ENCODE measurements at regions not wholly inside any gene's neighbourhood (a gene's known extent, or its start where the extent isn't known, plus 50 kb on each side); places are given as distances from the start of the nearest gene placed in this dataset.

- no peak for TF ChIP-seq CTCF (IDR thresholded peaks at IDR 0.05; ENCODE audit: insufficient read depth, low read depth, low read length)
- no peak for TF ChIP-seq EZH2 (IDR thresholded peaks at IDR 0.05; ENCODE audit: insufficient read depth, low read length)
Observed at GRCh38 chr6:9126878-9127560, 691.7 kb upstream of the SLC35B3 start.
